GM12878 (cell line): ENCODE measurements at regions not wholly inside any gene's neighbourhood (a gene's known extent, or its start where the extent isn't known, plus 50 kb on each side); places are given as distances from the start of the nearest gene placed in this dataset.

Source experiments
- ATAC-seq: fragments of 200-7000 bp; cut with Tn5 transposase; 3 replicates; pipeline ENCODE4 v1.9.1; 2020; ENCODE audit warnings: mild to moderate bottlenecking, moderate library complexity
- BruUV-seq: library from RNA; stranded (reverse); fragments of 400-500 nt; replicated peaks from 2 replicates; lab custom pipeline; 2021; lab: Mats Ljungman, UMichigan
- CTCF ChIA-PET: fragments of 300-600 bp; sonication (Branson Sonifier 250); formaldehyde crosslinking; extraction: SDS; loops from one replicate; lab custom pipeline; 2021; ENCODE audit warnings: inconsistent platforms; lab: Yijun Ruan, JAX
- POLR2A ChIA-PET: fragments of 350-600 bp; formaldehyde crosslinking; extraction: SDS; loops from one replicate; lab custom pipeline; 2021; ENCODE audit warnings: inconsistent platforms; lab: Charles Lee
- RAD21 ChIA-PET: fragments of 300-600 bp; sonication (Branson Sonifier 250); formaldehyde crosslinking; loops from one replicate; lab custom pipeline; 2023; ENCODE audit warnings: antibody characterized with exemption; ENCODE audit not compliant: unreplicated experiment; lab: Charles Lee
- SMC1A ChIA-PET: fragments of 300-600 bp; sonication (Branson Sonifier 250); formaldehyde crosslinking; loops from one replicate; lab custom pipeline; 2023; ENCODE audit not compliant: unreplicated experiment, uncharacterized antibody; lab: Charles Lee
- DNase-seq: peaks from one replicate; pipeline ENCODE4 v3.0.0-alpha.2; 2011; ENCODE audit warnings: low read depth, low spot score
- FAIRE-seq: peaks from 3 replicates; lab custom pipeline; 2011; peaks lifted over from hg19 to GRCh38; lab: Jason Lieb, UNC
- H2AFZ ChIP-seq: 2 replicates; pipeline ENCODE4 v1.6.0; 2011; ENCODE audit warnings: low read depth, low read length, control low read depth; ENCODE audit not compliant: control insufficient read depth
- H3K27ac ChIP-seq: 2 replicates; pipeline ENCODE4 v1.5.1; 2011; ENCODE audit warnings: control low read depth; ENCODE audit not compliant: control insufficient read depth, insufficient read depth
- H3K27me3 ChIP-seq, 2 experiments: replicated peaks in 1 of 2; 2 replicates each; pipeline versions ENCODE4 v1.6.0 to v1.6.1; 2011; ENCODE audit warnings: low read length in 1 of 2; ENCODE audit not compliant: control insufficient read depth in 2 of 2, insufficient read depth in 2 of 2
- H3K36me3 ChIP-seq, 2 experiments: 2 replicates each; pipeline ENCODE4 v1.5.1; 2011; ENCODE audit warnings: low read length in 1 of 2; ENCODE audit not compliant: control insufficient read depth in 2 of 2, insufficient read depth in 2 of 2
- H3K4me1 ChIP-seq: 2 replicates; pipeline ENCODE4 v1.6.1; 2011; ENCODE audit warnings: mild to moderate bottlenecking, low read length, moderate library complexity, mixed read lengths; ENCODE audit not compliant: control insufficient read depth, insufficient read depth
- H3K4me2 ChIP-seq: 2 replicates; pipeline ENCODE4 v1.6.0; 2011; ENCODE audit warnings: control low read depth; ENCODE audit not compliant: control insufficient read depth, insufficient read depth
- H3K4me3 ChIP-seq: fragments of 200-600 bp; sonication (generic); 2 replicates; pipeline ENCODE4 v1.5.1; 2016
- H3K79me2 ChIP-seq: 2 replicates; pipeline ENCODE4 v1.6.0; 2011; ENCODE audit warnings: low read length; ENCODE audit not compliant: control insufficient read depth, insufficient read depth
- H3K9ac ChIP-seq: 2 replicates; pipeline ENCODE4 v1.8.0; 2011; ENCODE audit warnings: low read length, control low read depth, mixed read lengths; ENCODE audit not compliant: control insufficient read depth, insufficient read depth
- H3K9me3 ChIP-seq: replicated peaks from 3 replicates; pipeline ENCODE4 v1.5.1; 2011; ENCODE audit warnings: mild to moderate bottlenecking, low read length; ENCODE audit not compliant: control insufficient read depth, insufficient read depth
- H4K20me1 ChIP-seq: 2 replicates; pipeline ENCODE4 v1.6.0; 2011; ENCODE audit not compliant: control insufficient read depth, insufficient read depth
- ATF2 ChIP-seq: IDR thresholded peaks from 2 replicates; pipeline ENCODE4 v1.6.1; 2012; ENCODE audit warnings: low read length, inconsistent platforms
- BCL3 ChIP-seq: IDR thresholded peaks from 2 replicates; pipeline ENCODE4 v1.6.1; 2011; ENCODE audit warnings: borderline replicate concordance, low read depth, mild to moderate bottlenecking, moderate library complexity, low read length; ENCODE audit not compliant: insufficient read depth, poor library complexity, severe bottlenecking
- CHD1 ChIP-seq: IDR thresholded peaks from 2 replicates; pipeline ENCODE4 v1.6.1; 2012; ENCODE audit warnings: low read depth, low read length, improper control_type of control experiment
- E2F8 ChIP-seq: fragments of 450-650 bp; IDR thresholded peaks from 2 replicates; pipeline ENCODE4 v1.6.1; 2018; ENCODE audit warnings: mild to moderate bottlenecking, low read depth, moderate library complexity; ENCODE audit not compliant: partially characterized antibody
- IKZF2 ChIP-seq, 2 experiments: fragments of 450-650 bp; IDR thresholded peaks; 2 replicates each; pipeline ENCODE4 v1.6.1; 2017; ENCODE audit warnings: mild to moderate bottlenecking in 2 of 2, moderate library complexity in 2 of 2
- NFYB ChIP-seq: IDR thresholded peaks from 2 replicates; pipeline ENCODE4 v1.6.1; 2011; ENCODE audit warnings: low read depth, mild to moderate bottlenecking, low read length, improper control_type of control experiment, moderate library complexity; ENCODE audit not compliant: insufficient read depth
- SP1 ChIP-seq: IDR thresholded peaks from one replicate; pipeline ENCODE4 v1.6.1; 2011; ENCODE audit warnings: low read depth, low read length
- SRF ChIP-seq, 2 experiments: IDR thresholded peaks; 2 replicates each; pipeline ENCODE4 v1.6.1; 2011; ENCODE audit warnings: low read depth in 2 of 2, low read length in 2 of 2, mild to moderate bottlenecking in 1 of 2, moderate library complexity in 1 of 2
- STAT3 ChIP-seq: IDR thresholded peaks from 2 replicates; pipeline ENCODE4 v1.6.1; 2011; ENCODE audit warnings: low read depth, low read length, improper control_type of control experiment
- ZBED1 ChIP-seq: IDR thresholded peaks from 2 replicates; pipeline ENCODE4 v1.6.1; 2016; ENCODE audit warnings: borderline replicate concordance
- ZNF592 ChIP-seq: fragments of 450-650 bp; IDR thresholded peaks from 2 replicates; pipeline ENCODE4 v1.6.1; 2017; ENCODE audit warnings: mild to moderate bottlenecking, moderate library complexity
- WGBS: methylation state at CpG from one replicate; pipeline ENCODE4 v1.1.6; 2016; ENCODE audit warnings: low lambda C conversion rate; ENCODE audit not compliant: insufficient replicate concordance, insufficient coverage; ENCODE audit errors: missing lambda C conversion rate; 5-methylcytosine and 5-hydroxymethylcytosine counted together
- in situ Hi-C: fragments of 300-500 bp; cut with MboI; formaldehyde crosslinking; loops from 9 replicates; pipeline ENCODE4 v1.14.3; 2018; ENCODE audit warnings: mixed read lengths
- intact Hi-C: fragments of 100-400 bp; cut with micrococcal nuclease; formaldehyde crosslinking; loops from one replicate; pipeline ENCODE4 v1.14.2; 2022; ENCODE audit not compliant: unreplicated experiment

- 22% methylated on average over 3 of the region's 3 CpGs for WGBS
- no peak for FAIRE-seq
- SMC1A ChIA-PET: interaction anchor here (0.6 kb wide), 1 partner anchor 814 kb away, joined by 3 read pairs; no protein-coding TSS in a partner anchor
These were observed 437.4 kb upstream of the SOX5 start for GRCh38 chr12:24386836-24387235.

More at GRCh38 chr12:24386836-24387235, 437.4 kb upstream of the SOX5 start:
- no peak overlapping the region for H3K4me2 ChIP-seq
- H3K79me2 ChIP-seq: no peaks in the 10 kb centered on the region
- no peaks in the 10 kb centered on the region for H4K20me1 ChIP-seq
- no peak for ATAC-seq
- no peaks in the 10 kb centered on the region; the same call in 1 of the 3 replicates for H3K9me3 ChIP-seq
- ChIA-PET CTCF (interaction anchor here (1.4 kb wide), 1 partner anchor 9 kb away, joined by 3 read pairs; no protein-coding TSS in a partner anchor), POLR2A (no interaction called here), RAD21 (no interaction called here)
- BruUV-seq: no TSS peak
- no peak overlapping the region for H2AFZ ChIP-seq
- in situ Hi-C loops: no loop called here
- H3K4me3 ChIP-seq: no peak overlapping the region
- no peak overlapping the region for H3K9ac ChIP-seq
- TF ChIP-seq NFYB (no peak), SRF (IDR thresholded peaks at IDR 0.05; ENCODE audit: low read depth in 2 of 2, low read length in 2 of 2) (no peak), E2F8 (no peak), ZNF592 (no peak), STAT3 (no peak), CHD1 (no peak), IKZF2 (IDR thresholded peaks at IDR 0.05) (no peak), ZBED1 (no peak), SP1 (no peak), BCL3 (no peak), ATF2 (no peak)
- intact Hi-C loops: no loop called here
- H3K27me3 ChIP-seq: no peaks in the 10 kb centered on the region; a peak in 1 of 4 replicates
- H3K4me1 ChIP-seq: no peaks in the 10 kb centered on the region
- H3K36me3 ChIP-seq: no peaks in the 10 kb centered on the region
- no peak for DNase-seq
- no peak overlapping the region for H3K27ac ChIP-seq
